ENCODE measurements at regions not wholly inside any gene's neighbourhood (a gene's known extent, or its start where the extent isn't known, plus 50 kb on each side); places are given as distances from the start of the nearest gene placed in this dataset.

GRCh38 chr14:85817430-85817829 lies 287.5 kb downstream of the FLRT2 start:
- H3K4me3 ChIP-seq = no peak overlapping the region
- H3K9me3 ChIP-seq (replicated peaks in 1 of 11) = no peaks in the 10 kb centered on the region; a peak in 1 of 22 replicates
- peaks cover 0 to 6% (median 2%) of the 10 kb centered on the region in 10 experiments; a peak in 6 of 20 replicates for H3K4me1 ChIP-seq
- no peaks in the 10 kb centered on the region for H3K36me3 ChIP-seq
- H3K4me2 ChIP-seq = no peak overlapping the region
- no peaks in the 10 kb centered on the region for H4K20me1 ChIP-seq
- TF ChIP-seq Cebpa-rat (IDR thresholded peaks at IDR 0.05) = no peak
- H3K27me3 ChIP-seq = no peaks in the 10 kb centered on the region
- no peak overlapping the region for H3K9ac ChIP-seq
- no peak overlapping the region for H3K27ac ChIP-seq

- no peaks in the 10 kb centered on the region for H3K27me3 ChIP-seq
- no peak overlapping the region for H3K4me3 ChIP-seq
- H3K9ac ChIP-seq = no peak overlapping the region
- TF ChIP-seq Cebpa-rat (IDR thresholded peaks at IDR 0.05) = no peak
- H3K27ac ChIP-seq = no peak overlapping the region
- H3K4me1 ChIP-seq = peaks cover 0 to 6% (median 5%) of the 10 kb centered on the region in 10 experiments; a peak in 9 of 20 replicates
- H3K36me3 ChIP-seq = no peaks in the 10 kb centered on the region
- peak overlapping the region in 5 of 11 experiments; percentile 15 to 29 (median 20); a peak in 3 of 22 replicates for H3K4me2 ChIP-seq
- H4K20me1 ChIP-seq = no peaks in the 10 kb centered on the region
- no peaks in the 10 kb centered on the region for H3K9me3 ChIP-seq (replicated peaks in 1 of 11)
Measured at GRCh38 chr14:85813040-85813439, 283.1 kb downstream of the FLRT2 start.

- no peaks in the 10 kb centered on the region for H3K27me3 ChIP-seq
- TF ChIP-seq Cebpa-rat (IDR thresholded peaks at IDR 0.05) = peak in 2 of 11 experiments; percentile 38 to 55; a peak in 2 of 22 replicates
- H3K36me3 ChIP-seq = no peaks in the 10 kb centered on the region
- no peak overlapping the region for H3K27ac ChIP-seq
- H3K9me3 ChIP-seq (replicated peaks in 1 of 11) = no peaks in the 10 kb centered on the region
- H3K4me3 ChIP-seq = no peak overlapping the region
- no peaks in the 10 kb centered on the region for H4K20me1 ChIP-seq
- H3K9ac ChIP-seq = no peak overlapping the region
- H3K4me2 ChIP-seq = no peak overlapping the region
- H3K4me1 ChIP-seq = peaks cover 0 to 6% (median 5%) of the 10 kb centered on the region in 10 experiments; a peak in 9 of 20 replicates
Measured at GRCh38 chr14:85811340-85811739, 281.4 kb downstream of the FLRT2 start.

GRCh38 chr14:85799668-85800067 lies 269.7 kb downstream of the FLRT2 start:
- no peaks in the 10 kb centered on the region for H4K20me1 ChIP-seq
- TF ChIP-seq Cebpa-rat (IDR thresholded peaks at IDR 0.05) = no peak
- no peak overlapping the region for H3K4me3 ChIP-seq
- no peaks in the 10 kb centered on the region for H3K4me1 ChIP-seq
- no peak overlapping the region for H3K4me2 ChIP-seq
- H3K9ac ChIP-seq = no peak overlapping the region
- no peaks in the 10 kb centered on the region for H3K27me3 ChIP-seq
- H3K9me3 ChIP-seq (replicated peaks in 1 of 11) = peaks cover 0 to under 1% (median 0%) of the 10 kb centered on the region in 11 experiments; a peak in 1 of 22 replicates
- H3K36me3 ChIP-seq = no peaks in the 10 kb centered on the region
- no peak overlapping the region for H3K27ac ChIP-seq

GRCh38 chr14:85798856-85799255 lies 268.9 kb downstream of the FLRT2 start:
- no peaks in the 10 kb centered on the region for H3K27me3 ChIP-seq
- no peak overlapping the region for H3K4me2 ChIP-seq
- no peak overlapping the region for H3K4me3 ChIP-seq
- H3K4me1 ChIP-seq = no peaks in the 10 kb centered on the region
- H4K20me1 ChIP-seq = no peaks in the 10 kb centered on the region
- H3K27ac ChIP-seq = no peak overlapping the region
- no peak overlapping the region for H3K9ac ChIP-seq
- no peaks in the 10 kb centered on the region for H3K36me3 ChIP-seq
- TF ChIP-seq Cebpa-rat (IDR thresholded peaks at IDR 0.05) = no peak
- H3K9me3 ChIP-seq (replicated peaks in 1 of 11) = no peaks in the 10 kb centered on the region

- H3K9me3 ChIP-seq (replicated peaks in 1 of 11) = no peaks in the 10 kb centered on the region
- no peaks in the 10 kb centered on the region for H3K36me3 ChIP-seq
- H3K4me3 ChIP-seq = no peak overlapping the region
- H3K27me3 ChIP-seq = no peaks in the 10 kb centered on the region
- H3K27ac ChIP-seq = no peak overlapping the region
- no peak overlapping the region for H3K9ac ChIP-seq
- no peak for TF ChIP-seq Cebpa-rat (IDR thresholded peaks at IDR 0.05)
- peaks cover 0 to 7% (median 0%) of the 10 kb centered on the region in 10 experiments; a peak in 1 of 20 replicates for H3K4me1 ChIP-seq
- no peak overlapping the region for H3K4me2 ChIP-seq
- no peaks in the 10 kb centered on the region for H4K20me1 ChIP-seq
Measured at GRCh38 chr14:85793533-85793932, 263.6 kb downstream of the FLRT2 start.

- H3K27ac ChIP-seq = no peak overlapping the region
- no peaks in the 10 kb centered on the region for H3K36me3 ChIP-seq
- H3K4me2 ChIP-seq = peak overlapping the region in 6 of 11 experiments; percentile 0 to 26 (median 9); a peak in 3 of 22 replicates
- no peaks in the 10 kb centered on the region for H3K9me3 ChIP-seq (replicated peaks in 1 of 11)
- no peaks in the 10 kb centered on the region for H3K27me3 ChIP-seq
- no peak overlapping the region for H3K9ac ChIP-seq
- H4K20me1 ChIP-seq = no peaks in the 10 kb centered on the region
- no peak overlapping the region for H3K4me3 ChIP-seq
- peaks cover 0 to 7% (median 0%) of the 10 kb centered on the region in 10 experiments; a peak in 1 of 20 replicates for H3K4me1 ChIP-seq
- TF ChIP-seq Cebpa-rat (IDR thresholded peaks at IDR 0.05) = no peak
Measured at GRCh38 chr14:85789506-85789905, 259.6 kb downstream of the FLRT2 start.

- no peak overlapping the region for H3K4me3 ChIP-seq
- H3K9ac ChIP-seq = no peak overlapping the region
- no peaks in the 10 kb centered on the region for H3K36me3 ChIP-seq
- no peaks in the 10 kb centered on the region for H3K27me3 ChIP-seq
- H3K4me2 ChIP-seq = no peak overlapping the region
- H4K20me1 ChIP-seq = no peaks in the 10 kb centered on the region
- no peak for TF ChIP-seq Cebpa-rat (IDR thresholded peaks at IDR 0.05)
- peaks cover 0 to 7% (median 0%) of the 10 kb centered on the region in 10 experiments; a peak in 1 of 20 replicates for H3K4me1 ChIP-seq
- H3K9me3 ChIP-seq (replicated peaks in 1 of 11) = no peaks in the 10 kb centered on the region
- H3K27ac ChIP-seq = no peak overlapping the region
Measured at GRCh38 chr14:85788470-85789233, 258.7 kb downstream of the FLRT2 start.

- Histone ChIP-seq H3K9me3 (replicated peaks in 1 of 11) (no peaks in the 10 kb centered on the region), H3K4me1 (no peaks in the 10 kb centered on the region; a peak in 1 of 20 replicates), H3K36me3 (no peaks in the 10 kb centered on the region), H3K4me2 (no peak overlapping the region), H3K4me3 (no peak overlapping the region), H3K27ac (no peak overlapping the region), H4K20me1 (no peaks in the 10 kb centered on the region), H3K27me3 (no peaks in the 10 kb centered on the region), H3K9ac (no peak overlapping the region)
- TF ChIP-seq Cebpa-rat (IDR thresholded peaks at IDR 0.05) = no peak
Measured at GRCh38 chr14:85766295-85766694, 236.4 kb downstream of the FLRT2 start.

GRCh38 chr14:85764822-85765221 lies 234.9 kb downstream of the FLRT2 start:
- Histone ChIP-seq H3K9me3 (replicated peaks in 1 of 11) (no peaks in the 10 kb centered on the region), H3K9ac (no peak overlapping the region), H3K4me3 (no peak overlapping the region), H3K27me3 (no peaks in the 10 kb centered on the region), H4K20me1 (no peaks in the 10 kb centered on the region), H3K4me1 (no peaks in the 10 kb centered on the region; a peak in 1 of 20 replicates), H3K27ac (no peak overlapping the region), H3K4me2 (no peak overlapping the region), H3K36me3 (no peaks in the 10 kb centered on the region)
- no peak for TF ChIP-seq Cebpa-rat (IDR thresholded peaks at IDR 0.05)
